NCI-H345 (cell line): ENCODE measurements at regions not wholly inside any gene's neighbourhood (a gene's known extent, or its start where the extent isn't known, plus 50 kb on each side); places are given as distances from the start of the nearest gene placed in this dataset.
"Not testable (repeated sequence)": the region's sequence is repeated elsewhere in the genome, so short reads cannot be mapped to it uniquely, and the experiment has no call there.

Source experiments
- DNase-seq: peaks from one replicate; lab custom pipeline; 2025; lab: John Stamatoyannopoulos, UW

GRCh38 chr18:77329651-77330050, 80.0 kb downstream of the GALR1 start:
- no peak for DNase-seq

DNA sequence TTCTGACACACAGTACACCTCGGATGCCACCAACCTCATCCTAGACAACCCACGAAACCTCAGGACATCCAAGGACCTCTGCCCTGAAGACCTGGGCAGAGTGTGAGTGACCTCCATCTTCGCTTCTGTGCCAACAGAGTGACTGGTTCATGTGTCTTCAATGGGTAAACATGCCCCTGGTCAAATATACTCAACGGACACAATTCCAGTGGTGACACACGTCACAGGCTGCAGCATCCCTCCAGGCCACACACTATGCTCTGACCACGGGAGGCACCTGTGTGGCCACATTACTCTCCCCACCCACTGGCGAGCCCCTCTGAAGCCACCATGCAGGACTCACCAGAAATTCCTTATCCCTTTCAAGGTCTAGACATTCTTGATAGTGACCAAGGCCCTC, 85.2 kb downstream of the GALR1 start:
- no peak for DNase-seq

DNA sequence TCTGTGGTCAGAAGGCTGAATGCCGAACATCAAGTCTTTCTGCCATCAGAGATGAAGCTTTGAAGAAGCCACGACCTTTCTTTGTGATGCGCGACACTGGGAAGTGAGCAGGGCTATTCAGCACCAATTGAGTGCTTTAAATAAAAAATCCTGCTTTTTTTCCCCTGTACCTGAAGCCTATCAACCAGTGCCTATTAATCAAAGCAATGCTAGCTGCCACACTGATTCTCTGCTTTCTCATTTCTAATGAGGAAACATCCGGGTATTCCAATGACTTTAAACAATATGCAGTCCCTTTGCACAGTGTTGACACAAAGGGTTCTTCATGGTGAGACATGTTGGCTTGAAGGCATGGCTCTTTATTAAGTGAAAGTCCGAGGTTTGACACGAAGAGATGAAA, 88.0 kb downstream of the GALR1 start:
- DNase-seq: no peak

DNA sequence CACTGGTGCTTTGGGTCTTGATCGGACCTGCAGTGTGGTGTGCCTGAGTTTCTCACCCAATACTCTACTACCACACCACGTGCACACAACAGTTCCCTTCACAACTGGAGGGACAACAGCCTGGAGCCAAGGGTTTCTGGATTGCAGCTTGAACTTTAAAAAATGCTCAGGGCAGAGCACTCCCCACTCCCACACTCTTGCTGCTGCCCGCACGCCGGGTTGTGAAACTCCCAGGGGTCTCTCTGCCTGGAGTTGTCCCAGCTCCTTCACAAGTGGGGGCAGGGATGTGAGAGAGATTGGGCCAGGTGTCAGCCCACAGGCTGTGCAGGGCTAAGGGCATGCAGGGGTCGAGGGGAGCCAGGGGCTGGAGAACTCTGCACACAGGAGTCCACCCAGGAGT, 89.4 kb downstream of the GALR1 start:
- no peak for DNase-seq

- DNase-seq: no peak
Measured at GRCh38 chr18:77339623-77340022, 90.0 kb downstream of the GALR1 start.

DNA sequence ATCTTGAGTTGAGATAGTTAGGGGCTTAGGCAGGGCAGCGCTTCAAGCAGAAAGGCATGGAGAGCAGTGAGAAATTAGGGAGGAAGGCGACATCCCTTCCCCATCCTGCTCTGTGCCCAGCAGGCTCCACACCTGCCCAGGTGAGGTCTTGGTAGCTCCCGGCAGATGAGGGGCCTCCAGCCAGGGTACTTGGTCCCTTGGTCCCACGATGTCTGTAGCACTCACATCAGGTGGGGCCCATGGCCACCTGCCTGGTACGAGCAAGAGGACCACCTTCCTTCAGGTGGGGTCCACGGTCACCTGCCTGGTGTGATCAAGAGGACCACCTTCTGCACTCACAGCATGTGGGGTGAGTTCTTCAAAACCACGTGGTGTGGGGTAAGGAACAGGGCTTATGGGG, 91.2 kb downstream of the GALR1 start:
- no peak for DNase-seq

- DNase-seq: no peak
Measured at GRCh38 chr18:77341527-77342325, 92.1 kb downstream of the GALR1 start.

DNA sequence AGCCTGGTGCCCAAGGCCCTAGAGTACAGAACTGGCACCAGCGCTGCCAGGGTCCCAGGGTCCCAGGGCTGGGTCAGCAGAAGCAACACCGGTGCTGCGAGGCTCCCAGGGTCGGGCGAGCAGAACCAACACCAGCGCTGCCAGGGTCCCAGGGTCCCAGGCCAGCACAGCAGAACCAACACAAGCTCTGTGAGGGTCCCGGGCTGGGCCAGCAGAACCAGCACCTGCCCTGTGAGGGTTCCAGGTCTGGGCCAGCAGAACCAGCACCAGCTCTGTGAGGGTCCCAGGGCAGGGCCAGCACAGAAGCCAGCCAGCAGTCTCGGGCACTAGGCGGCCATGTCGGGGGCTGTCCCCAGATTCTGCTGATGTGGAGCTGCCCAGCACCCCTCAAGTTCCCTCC, 93.1 kb downstream of the GALR1 start:
- DNase-seq: no peak

GRCh38 chr18:77343846-77344510, 94.3 kb downstream of the GALR1 start:
- DNase-seq: no peak

GRCh38 chr18:77344786-77345500, 95.3 kb downstream of the GALR1 start:
- DNase-seq: no peak

DNA sequence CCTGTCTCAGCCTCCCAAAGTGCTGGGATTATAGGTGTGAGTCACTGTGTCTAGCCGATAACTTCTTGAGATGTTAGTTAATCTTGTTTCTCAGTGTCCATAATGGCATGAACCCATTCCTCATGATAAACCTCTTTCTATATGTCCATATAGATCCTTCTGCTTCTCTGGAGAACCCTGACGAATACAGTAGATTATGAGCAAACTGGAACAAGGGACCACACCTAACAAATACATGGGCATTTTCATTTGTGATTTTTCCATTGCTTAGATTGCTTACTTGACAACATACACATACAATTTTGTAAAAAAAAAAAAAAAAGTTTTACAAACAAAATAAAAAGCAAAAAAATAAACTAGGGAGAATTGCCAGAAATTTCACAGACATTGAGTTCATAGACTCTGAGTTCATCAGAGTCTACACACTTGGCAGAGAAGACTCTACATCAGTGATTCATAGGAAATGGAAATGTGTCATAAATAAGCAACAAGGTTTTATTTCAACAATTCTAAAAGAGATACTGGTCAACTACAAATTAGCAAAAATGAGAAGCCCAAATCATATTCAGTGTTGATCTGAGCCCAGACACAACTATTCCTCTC, 96.7 kb downstream of the GALR1 start:
- DNase-seq: no peak

- DNase-seq: not testable (repeated sequence)
Measured at GRCh38 chr18:77353349-77353748, 103.7 kb downstream of the GALR1 start.

DNA sequence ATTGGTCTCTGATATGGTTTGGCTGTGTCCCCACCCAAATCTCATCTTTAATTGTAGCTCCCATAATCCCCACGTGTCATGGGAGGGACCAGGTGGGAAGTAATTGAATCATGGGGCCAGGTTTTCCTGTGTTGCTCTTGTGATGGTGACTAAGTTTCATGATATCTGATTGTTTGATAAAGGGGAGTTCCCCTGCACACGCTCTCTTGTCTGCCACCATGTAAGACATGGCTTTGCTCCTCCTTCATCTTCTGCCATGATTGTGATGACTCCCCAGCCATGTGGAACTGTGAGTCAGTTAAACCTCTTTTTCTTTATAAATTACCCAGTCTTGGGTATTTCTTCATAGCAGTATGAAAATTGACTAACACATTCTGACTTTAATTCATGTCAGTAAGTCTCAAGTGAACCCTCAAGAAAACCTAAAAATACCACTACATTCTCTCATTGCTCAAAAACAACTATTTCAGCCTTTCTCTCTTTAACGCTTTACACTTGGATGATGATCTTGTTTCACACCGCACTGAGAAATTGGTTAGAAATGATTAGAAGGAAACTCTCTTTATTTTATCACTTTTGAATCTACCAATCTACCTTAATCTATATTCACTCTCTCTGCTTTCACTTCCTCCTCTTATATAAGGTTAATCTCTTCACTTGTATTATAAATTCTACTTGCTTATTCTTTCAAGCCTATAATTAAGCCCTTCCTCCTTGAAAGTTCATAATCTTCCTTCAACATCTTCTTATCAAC, 110.1 kb downstream of the GALR1 start:
- DNase-seq: no peak

- DNase-seq: no peak
Measured at GRCh38 chr18:77360315-77361190, 110.9 kb downstream of the GALR1 start.

DNA sequence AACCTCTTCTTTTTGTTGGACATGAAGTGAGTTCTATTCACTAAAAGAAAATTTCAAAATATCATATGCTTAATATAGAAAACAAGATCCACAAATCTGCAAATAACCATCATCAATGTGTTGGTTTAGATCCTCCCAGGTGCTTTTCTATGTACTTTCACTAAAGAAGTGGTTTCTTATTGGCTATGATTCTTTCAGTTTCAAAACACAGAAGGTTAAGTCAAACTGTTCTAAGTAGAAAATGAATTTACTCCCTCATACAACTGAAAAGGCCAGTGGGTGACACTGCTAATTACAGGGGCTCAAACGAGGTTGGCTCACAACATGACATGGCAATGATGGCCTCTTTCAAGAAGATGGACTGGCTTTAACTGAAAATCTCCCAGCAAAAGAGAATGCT, 111.7 kb downstream of the GALR1 start:
- no peak for DNase-seq

- DNase-seq: no peak
Measured at GRCh38 chr18:77365667-77366066, 116.0 kb downstream of the GALR1 start.

DNA sequence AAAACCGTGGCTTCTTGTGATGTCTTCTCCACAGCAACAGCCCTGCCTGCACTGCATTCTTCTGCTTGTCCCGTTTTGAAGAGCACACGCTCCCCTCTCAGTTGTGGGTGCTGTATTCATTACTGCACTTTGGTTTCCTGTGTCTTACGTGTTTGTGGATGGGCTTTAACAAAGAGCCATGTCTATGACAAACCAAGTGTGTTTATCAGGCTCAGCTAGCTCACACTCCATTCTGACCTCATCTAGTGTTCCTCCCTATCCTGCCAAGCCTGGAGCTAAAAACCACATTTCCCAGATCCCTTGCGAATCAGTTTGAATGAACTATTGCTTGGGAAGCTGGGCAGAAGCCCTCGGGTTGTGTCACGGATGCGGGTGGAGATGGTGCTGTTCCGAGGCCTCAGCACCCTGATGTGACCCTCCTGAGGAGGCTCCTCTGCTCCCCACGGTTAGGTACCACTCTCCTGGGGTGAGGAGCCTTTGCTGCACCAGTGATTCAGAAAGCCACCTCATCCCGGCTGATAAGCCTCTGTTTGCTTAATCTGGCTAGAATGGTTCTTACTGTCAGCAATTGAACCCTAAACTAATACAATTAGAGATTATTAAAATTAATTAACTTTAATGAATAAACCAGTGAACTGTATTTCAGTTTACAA, 116.5 kb downstream of the GALR1 start:
- DNase-seq: no peak

- DNase-seq: peak; percentile 92
Measured at GRCh38 chr18:77366720-77367641, 117.3 kb downstream of the GALR1 start.

GRCh38 chr18:77369644-77370043, 120.0 kb downstream of the GALR1 start:
- no peak for DNase-seq
